ENCODE measurements at regions not wholly inside any gene's neighbourhood (a gene's known extent, or its start where the extent isn't known, plus 50 kb on each side); places are given as distances from the start of the nearest gene placed in this dataset.

GRCh38 chr2:158733430-158733755 is 61.7 kb upstream of the DAPL1 start:
- H3K27me3 ChIP-seq (ENCODE audit: insufficient read depth, low read length): no peaks in the 10 kb centered on the region; the same call in 1 of the 2 replicates
- no peaks in the 10 kb centered on the region for H3K4me1 ChIP-seq (ENCODE audit: control insufficient read depth in 1 of 2, insufficient read depth in 2 of 2, low read length in 2 of 2)
- DNase-seq (ENCODE audit: low read depth, low spot score) (no peak), ATAC-seq (no peak)
- H3K9ac ChIP-seq (ENCODE audit: low read length): no peak overlapping the region
- no peaks in the 10 kb centered on the region for H3K36me3 ChIP-seq (ENCODE audit: control insufficient read depth in 1 of 2, insufficient read depth in 2 of 2, low read length in 2 of 2)
- CTCF ChIA-PET: interaction anchor here (1.7 to 3.8 kb wide), 3 partner anchors 9 to 21 kb away, joined by 6 to 20 read pairs (median 7); no protein-coding TSS in a partner anchor
- H3K4me3 ChIP-seq (replicated peaks in 1 of 2; ENCODE audit: low read depth in 1 of 2, low read length in 2 of 2): no peak overlapping the region
- TF ChIP-seq SRF (IDR thresholded peaks at IDR 0.05; ENCODE audit: low read depth): no peak
- no peak for TF ChIP-seq ZNF274 (IDR thresholded peaks at IDR 0.05; ENCODE audit: low read depth, low read length)
- no peak for TF ChIP-seq CEBPB (IDR thresholded peaks at IDR 0.05; ENCODE audit: low read depth)
- no peak for TF ChIP-seq JUND (IDR thresholded peaks at IDR 0.05)
- TF ChIP-seq EZH2 (IDR thresholded peaks at IDR 0.05): no peak
- no peak for TF ChIP-seq TCF7L2 (IDR thresholded peaks at IDR 0.05; ENCODE audit: borderline replicate concordance, extremely low read depth, insufficient read depth, insufficient read length)
- no peak for TF ChIP-seq EGR1 (IDR thresholded peaks at IDR 0.05; ENCODE audit: low read depth)
- TF ChIP-seq ZBTB33 (IDR thresholded peaks at IDR 0.05; ENCODE audit: extremely low read depth, insufficient replicate concordance, low read length): no peak
- TF ChIP-seq SP1 (IDR thresholded peaks at IDR 0.05; ENCODE audit: low read depth): no peak
- TF ChIP-seq REST (IDR thresholded peaks at IDR 0.05; ENCODE audit: low read depth): no peak
- no peak for TF ChIP-seq MAX (IDR thresholded peaks at IDR 0.05)
- TF ChIP-seq POLR2AphosphoS5 (IDR thresholded peaks at IDR 0.05; ENCODE audit: low read depth, low read length): no peak
- no peaks in the 10 kb centered on the region for H3K79me2 ChIP-seq (ENCODE audit: insufficient read depth, low read length)
- intact Hi-C loops (cut with micrococcal nuclease): no loop called here
- POLR2A ChIA-PET: no interaction called here
- H3K27ac ChIP-seq (ENCODE audit: low read depth, low read length): no peak overlapping the region
- H3K9me3 ChIP-seq (ENCODE audit: control insufficient read depth in 1 of 2, insufficient read depth in 1 of 2, low read depth in 1 of 2, low read length in 2 of 2): no peaks in the 10 kb centered on the region
- no peaks in the 10 kb centered on the region for H4K20me1 ChIP-seq (ENCODE audit: insufficient read depth)
- H2AFZ ChIP-seq (ENCODE audit: low read depth, low read length, poor library complexity, severe bottlenecking): no peak overlapping the region
- no peaks in the 10 kb centered on the region for H3K9me2 ChIP-seq (ENCODE audit: insufficient read depth)
- RAD21 ChIA-PET (ENCODE audit: low non-redundant PET in 1 of 2, low total read pairs in 2 of 2, uncharacterized antibody in 2 of 2, unreplicated experiment in 2 of 2): no interaction called here
- no TSS peak for BruUV-seq (replicated peaks)
- H3K4me2 ChIP-seq (ENCODE audit: low read length): no peak overlapping the region

All from HCT116 (cell line).